A673 (cell line): ENCODE measurements at regions not wholly inside any gene's neighbourhood (a gene's known extent, or its start where the extent isn't known, plus 50 kb on each side); places are given as distances from the start of the nearest gene placed in this dataset.
A peak's percentile ranks its signal among the peaks of the same experiment; 100 is the strongest.

ENCODE experiments used
- BruUV-seq: library from RNA; stranded (reverse); fragments of 400-500 nt; replicated peaks from 2 replicates; lab custom pipeline; 2021; lab: Mats Ljungman, UMichigan
- CTCF ChIA-PET: fragments of 300-600 bp; sonication (Branson Sonifier 250); formaldehyde crosslinking; loops from one replicate; lab custom pipeline; 2022; ENCODE audit warnings: antibody characterized with exemption; lab: Charles Lee
- POLR2A ChIA-PET: fragments of 300-600 bp; sonication (Branson Sonifier 250); formaldehyde crosslinking; loops from one replicate; lab custom pipeline; 2022; ENCODE audit warnings: antibody characterized with exemption; ENCODE audit not compliant: low non-redundant PET; lab: Charles Lee
- DNase-seq: peaks from one replicate; pipeline ENCODE4 v3.0.0-alpha.2; 2015; ENCODE audit warnings: low spot score
- H3K27ac ChIP-seq: fragments of 200-600 bp; sonication (generic); 2 replicates; pipeline ENCODE4 v1.5.1; 2016; ENCODE audit warnings: mixed run types, low read depth, mild to moderate bottlenecking, mixed read lengths, antibody characterized with exemption, low read length; ENCODE audit not compliant: poor library complexity, severe bottlenecking
- H3K27me3 ChIP-seq: fragments of 200-600 bp; sonication (generic); replicated peaks from 2 replicates; pipeline ENCODE4 v1.6.1; 2017; ENCODE audit warnings: mixed run types, low read depth, mild to moderate bottlenecking, mixed read lengths, antibody characterized with exemption, low read length; ENCODE audit not compliant: insufficient read depth, poor library complexity
- H3K36me3 ChIP-seq: fragments of 200-600 bp; sonication (generic); 2 replicates; pipeline ENCODE4 v1.6.1; 2016; ENCODE audit warnings: mixed run types, mild to moderate bottlenecking, mixed read lengths, antibody characterized with exemption, low read length; ENCODE audit not compliant: insufficient read depth, poor library complexity, severe bottlenecking
- H3K4me1 ChIP-seq: fragments of 200-600 bp; sonication (generic); 2 replicates; pipeline ENCODE4 v1.6.1; 2017; ENCODE audit warnings: mixed run types, mild to moderate bottlenecking, mixed read lengths, antibody characterized with exemption, low read length; ENCODE audit not compliant: insufficient read depth, poor library complexity, severe bottlenecking
- H3K4me3 ChIP-seq: fragments of 200-600 bp; sonication (generic); 2 replicates; pipeline ENCODE4 v1.5.1; 2016; ENCODE audit warnings: low read depth, mixed run types, mild to moderate bottlenecking, mixed read lengths, low read length; ENCODE audit not compliant: poor library complexity, severe bottlenecking
- H3K9me3 ChIP-seq: fragments of 200-600 bp; sonication (generic); 2 replicates; pipeline ENCODE4 v1.6.1; 2016; ENCODE audit warnings: mixed run types, low read depth, mild to moderate bottlenecking, mixed read lengths, antibody characterized with exemption, low read length; ENCODE audit not compliant: poor library complexity, severe bottlenecking
- CTCF ChIP-seq: fragments of 300-800, 200-600 bp; sonication (generic); conservative IDR thresholded peaks from 2 replicates; pipeline ENCODE4 v1.5.1; 2017; ENCODE audit warnings: low read depth, mild to moderate bottlenecking, antibody characterized with exemption, low read length, moderate library complexity, mixed read lengths
- EZH2 ChIP-seq: fragments of 200-600 bp; sonication (generic); IDR thresholded peaks from 2 replicates; pipeline ENCODE4 v1.6.1; 2017; ENCODE audit warnings: borderline replicate concordance, low read depth, mild to moderate bottlenecking, mixed read lengths, antibody characterized with exemption, low read length; ENCODE audit not compliant: poor library complexity, severe bottlenecking
- intact Hi-C: fragments of 100-400 bp; cut with micrococcal nuclease; formaldehyde crosslinking; loops from one replicate; pipeline ENCODE4 v1.10.0; 2022; ENCODE audit not compliant: unreplicated experiment

GRCh38 chr18:21162786-21163185 lies 51.2 kb upstream of the ROCK1 start:
- Histone ChIP-seq H3K4me1 (no peaks in the 10 kb centered on the region), H3K27me3 (no peaks in the 10 kb centered on the region), H3K27ac (no peak overlapping the region), H3K36me3 (no peaks in the 10 kb centered on the region), H3K9me3 (no peaks in the 10 kb centered on the region), H3K4me3 (no peak overlapping the region)
- TF ChIP-seq EZH2 (no peak), CTCF (no peak)
- CTCF ChIA-PET: no interaction called here
- no TSS peak for BruUV-seq
- DNase-seq: no peak
- POLR2A ChIA-PET: no interaction called here
- intact Hi-C loops: no loop called here

DNA sequence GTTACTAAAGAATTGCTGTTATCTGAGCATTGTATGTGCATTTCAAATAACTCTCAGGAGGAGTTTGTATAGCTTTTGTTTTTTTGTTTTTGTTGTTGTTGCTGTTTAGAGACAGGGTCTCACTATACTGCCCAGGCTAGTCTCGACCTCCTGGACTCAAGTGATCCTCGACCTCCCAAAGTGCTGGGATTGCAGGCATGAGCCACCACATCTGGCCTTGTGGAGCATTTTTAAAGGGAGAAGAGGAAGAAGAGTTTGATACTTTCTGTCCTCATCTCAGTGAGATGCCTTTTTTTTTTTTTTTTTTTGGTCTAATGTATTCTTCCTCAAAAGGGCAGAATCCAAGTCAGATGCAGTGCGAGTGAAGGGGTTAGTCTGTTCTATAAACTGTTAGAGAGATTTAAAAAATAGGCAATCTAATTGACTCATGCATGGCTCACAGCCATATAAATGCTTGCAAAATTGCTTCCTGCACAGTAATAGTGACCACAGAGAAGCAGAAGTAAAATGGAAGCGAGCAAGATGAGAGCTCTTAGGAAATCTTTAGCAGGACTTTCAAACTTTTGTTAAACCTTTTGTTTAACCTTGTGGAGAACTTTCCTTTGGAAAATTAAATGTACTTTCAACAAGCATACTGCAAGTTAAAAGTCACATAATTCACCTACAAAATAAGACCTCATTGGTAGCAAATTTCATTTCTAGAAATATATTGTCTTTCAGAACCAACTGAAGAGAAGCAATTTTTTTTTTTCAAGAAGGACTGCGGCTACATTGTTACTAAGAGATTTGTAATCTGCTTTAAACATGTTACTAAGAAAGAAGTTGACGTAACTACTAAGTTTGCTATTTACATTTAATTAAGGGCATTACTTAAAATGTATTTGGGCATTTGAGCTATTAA lies 52.3 kb upstream of the ROCK1 start:
- ChIA-PET POLR2A (no interaction called here), CTCF (no interaction called here)
- H3K9me3 ChIP-seq: no peaks in the 10 kb centered on the region
- TF ChIP-seq EZH2 (no peak), CTCF (no peak)
- DNase-seq: peak; percentile 12
- H3K4me3 ChIP-seq: no peak overlapping the region
- no TSS peak for BruUV-seq
- H3K4me1 ChIP-seq: no peaks in the 10 kb centered on the region
- intact Hi-C loops: no loop called here
- H3K36me3 ChIP-seq: no peaks in the 10 kb centered on the region
- no peak overlapping the region for H3K27ac ChIP-seq
- no peaks in the 10 kb centered on the region for H3K27me3 ChIP-seq

DNA sequence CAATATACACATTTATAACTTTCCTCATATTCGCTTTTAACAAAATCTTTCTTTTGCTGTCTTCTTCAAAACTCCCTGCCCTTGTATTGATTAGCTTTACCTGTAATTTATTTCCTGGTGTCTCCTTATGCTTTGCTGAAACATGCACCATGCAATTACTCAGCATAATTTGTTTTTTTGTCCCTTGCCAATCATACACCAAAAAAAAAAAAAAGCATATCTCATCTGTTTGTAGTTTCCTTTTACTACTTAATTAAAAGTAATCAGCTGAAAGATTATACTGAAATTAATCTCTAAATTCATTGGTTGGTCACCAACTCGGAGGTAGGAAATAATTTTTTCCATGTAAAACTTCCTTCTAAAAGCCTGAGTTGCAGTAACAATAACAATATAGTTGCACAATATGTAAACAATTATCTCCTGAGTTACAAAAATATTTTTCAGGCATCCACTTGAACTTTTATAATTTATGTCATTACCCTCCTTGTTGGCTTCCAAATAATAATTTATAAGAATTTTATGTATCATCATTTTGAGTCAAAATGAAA lies 53.0 kb upstream of the ROCK1 start:
- no peak overlapping the region for H3K4me3 ChIP-seq
- no peak for DNase-seq
- TF ChIP-seq CTCF: no peak
- no peak for TF ChIP-seq EZH2
- H3K9me3 ChIP-seq: no peaks in the 10 kb centered on the region
- ChIA-PET CTCF (no interaction called here), POLR2A (no interaction called here)
- no peaks in the 10 kb centered on the region for H3K4me1 ChIP-seq
- no TSS peak for BruUV-seq
- H3K36me3 ChIP-seq: no peaks in the 10 kb centered on the region
- no peaks in the 10 kb centered on the region for H3K27me3 ChIP-seq
- no peak overlapping the region for H3K27ac ChIP-seq
- intact Hi-C loops: no loop called here
